ENCODE measurements at regions not wholly inside any gene's neighbourhood (a gene's known extent, or its start where the extent isn't known, plus 50 kb on each side); places are given as distances from the start of the nearest gene placed in this dataset.
A peak's percentile ranks its signal among the peaks of the same experiment; 100 is the strongest.
"Not testable (repeated sequence)": the region's sequence is repeated elsewhere in the genome, so short reads cannot be mapped to it uniquely, and the experiment has no call there.

- no peak for DNase-seq
These were observed 54.0 kb upstream of the ANKRD28 start for GRCh38 chr3:15851735-15852134.

DNA sequence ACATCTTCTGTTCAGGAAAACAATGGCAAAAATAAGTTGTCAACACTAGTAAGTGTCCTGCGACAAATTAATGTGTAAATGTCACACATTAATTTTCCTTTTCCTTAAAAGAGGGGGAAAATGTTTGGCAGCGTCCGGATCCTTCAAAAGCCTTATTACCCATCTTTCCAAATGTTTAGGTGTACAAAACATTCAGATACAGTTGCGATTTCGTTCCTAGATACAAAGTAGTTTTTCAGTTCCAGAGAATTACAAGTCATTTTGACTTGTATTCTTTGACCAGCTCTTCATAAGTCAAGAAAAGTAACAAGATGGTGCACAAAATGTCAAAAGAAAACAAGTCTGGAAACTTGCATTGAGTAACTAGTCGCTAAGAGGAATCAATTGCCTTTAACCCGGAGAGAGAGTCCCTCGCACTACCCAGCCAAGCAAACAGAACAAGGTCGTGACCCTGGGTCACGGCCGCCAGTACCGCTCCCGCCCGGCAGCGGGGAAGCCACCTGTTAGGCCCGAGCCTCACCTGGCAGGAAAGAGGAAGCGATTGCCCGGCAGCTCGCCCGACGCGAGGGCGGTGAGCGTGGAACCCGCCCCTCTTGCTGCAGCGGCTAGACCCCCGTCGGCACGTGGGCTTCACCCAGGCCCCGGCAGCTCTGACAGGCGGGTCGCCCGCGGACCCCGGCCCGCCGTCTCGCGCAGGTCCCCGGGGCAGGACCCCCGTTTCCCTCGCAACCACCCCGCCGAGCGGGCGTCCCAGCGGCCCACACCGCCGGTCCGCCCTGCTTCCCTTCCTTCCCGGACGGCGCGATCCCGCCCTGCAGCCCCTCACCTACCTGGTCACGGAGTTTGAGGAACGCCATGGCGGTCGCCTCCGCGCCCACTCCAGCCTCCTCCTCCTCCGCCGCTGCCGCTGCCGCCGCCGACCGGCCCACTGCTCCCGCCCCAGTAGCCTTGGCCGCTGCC, 61.0 kb upstream of the ANKRD28 start:
- DNase-seq = no peak

DNA sequence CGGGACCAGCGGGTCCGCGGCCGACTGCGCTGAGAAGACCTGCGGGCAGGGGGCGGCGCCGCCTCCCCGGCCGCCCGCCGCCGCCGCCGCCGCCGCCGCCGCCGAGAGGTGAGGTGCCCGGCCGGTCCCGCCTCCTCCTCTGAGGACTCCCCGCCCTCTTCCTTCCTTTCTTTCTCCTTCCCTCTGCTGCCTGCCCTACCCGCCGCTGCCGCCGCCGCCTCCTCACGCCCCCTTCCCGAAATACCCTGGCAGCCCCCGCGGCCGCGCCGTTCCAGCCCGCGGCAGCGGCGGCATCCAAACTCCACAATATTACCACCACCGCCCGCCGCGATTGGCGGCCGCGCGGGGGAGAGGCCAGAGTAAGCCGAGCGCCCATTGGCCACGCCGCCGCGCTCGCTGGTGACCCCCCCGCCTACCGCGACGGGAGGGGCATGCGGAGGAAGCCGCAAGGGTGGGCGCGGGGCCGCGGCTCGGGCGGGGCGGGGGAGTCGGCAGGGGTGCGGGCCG, 61.8 kb upstream of the ANKRD28 start:
- DNase-seq = peak; percentile 30

- peak; percentile 43 for DNase-seq
These were observed 62.5 kb upstream of the ANKRD28 start for GRCh38 chr3:15860014-15860934.

DNA sequence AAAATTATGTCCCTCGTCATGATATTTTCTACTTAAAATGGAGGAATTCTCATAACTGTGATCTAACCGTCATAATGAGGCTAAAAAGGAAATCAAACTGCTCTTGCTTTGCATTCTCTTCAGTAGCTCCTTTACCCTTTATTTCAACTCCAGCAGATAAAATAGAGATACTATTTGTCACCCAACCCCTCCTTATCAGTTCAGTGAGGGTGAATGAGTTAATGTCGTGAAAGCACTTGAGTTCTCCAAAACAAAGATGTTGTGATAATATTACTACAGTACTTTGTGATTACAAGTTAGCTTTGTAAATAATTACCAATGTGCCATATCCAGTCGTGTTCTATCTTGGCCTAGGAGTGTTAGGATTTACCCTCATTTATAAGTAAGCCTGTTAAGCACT, 63.4 kb upstream of the ANKRD28 start:
- DNase-seq = no peak

DNA sequence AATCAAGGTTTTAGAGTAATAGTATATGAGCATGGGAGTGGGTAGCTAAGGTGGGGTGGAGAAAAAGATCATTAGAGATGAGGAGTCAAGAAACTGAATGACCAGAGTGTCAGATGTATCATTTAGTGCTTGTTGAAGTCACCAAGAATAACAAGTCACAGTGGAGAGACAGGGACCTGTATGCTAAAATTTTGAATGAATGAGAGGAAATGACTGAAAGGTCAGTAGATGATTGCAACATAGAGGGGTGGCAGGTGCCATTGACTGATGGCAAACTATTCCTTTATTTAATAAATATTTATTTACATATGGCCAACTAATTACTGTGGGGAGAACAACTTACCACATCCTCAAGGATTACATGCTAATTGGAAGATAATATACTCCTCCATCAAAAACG, 75.0 kb upstream of the ANKRD28 start:
- DNase-seq = no peak

- DNase-seq = no peak
These were observed 75.6 kb upstream of the ANKRD28 start for GRCh38 chr3:15873415-15873814.

DNA sequence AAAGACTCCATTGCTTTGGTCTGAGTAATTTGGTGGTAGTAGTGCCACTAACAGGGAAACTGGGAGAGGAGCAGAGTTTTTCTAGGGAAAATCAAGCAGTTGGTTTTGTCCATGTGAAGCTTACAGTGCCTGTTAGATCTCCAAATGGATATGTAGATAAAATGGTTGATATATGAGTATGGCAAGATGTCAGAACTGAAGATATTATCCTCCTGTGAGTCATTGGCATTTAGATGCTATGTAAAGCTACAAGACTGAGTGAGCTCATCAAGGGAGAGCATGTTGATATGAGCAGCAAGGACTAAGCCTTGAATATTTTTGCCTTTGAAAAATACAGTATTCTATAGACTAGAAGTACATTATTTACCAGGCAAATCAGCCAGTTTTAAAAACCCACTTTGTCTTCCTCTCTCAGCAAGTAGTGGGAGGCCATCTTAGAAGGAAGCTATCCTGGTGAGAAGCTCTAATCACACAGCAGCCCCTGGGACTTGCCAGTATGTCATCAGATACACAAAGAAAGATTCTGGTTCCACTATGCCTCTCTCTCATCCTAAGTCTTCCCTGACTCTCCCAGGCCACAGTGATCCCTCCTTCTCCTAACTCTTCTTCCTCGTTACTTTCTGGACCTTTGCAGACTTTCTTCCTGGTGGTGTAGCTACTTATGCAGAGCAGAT, 77.4 kb upstream of the ANKRD28 start:
- no peak for DNase-seq

DNA sequence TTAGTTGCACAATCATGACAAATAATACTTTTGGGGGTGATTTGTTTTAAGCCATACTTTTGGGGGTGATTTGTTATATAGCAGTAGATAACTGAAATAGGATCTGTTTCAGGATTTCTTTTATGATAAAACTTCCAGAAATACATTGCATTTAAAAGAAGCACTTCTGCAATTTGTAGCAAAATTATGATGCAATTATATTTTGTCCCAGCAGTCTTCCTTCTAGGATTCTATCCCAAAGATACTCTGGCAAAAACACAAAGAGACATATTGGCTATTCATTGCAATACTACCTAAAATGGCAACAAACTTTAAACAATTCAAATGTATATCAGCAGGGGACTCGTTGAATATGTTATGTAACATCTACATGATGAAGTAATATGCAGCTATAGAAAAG, 78.9 kb upstream of the ANKRD28 start:
- DNase-seq = no peak

DNA sequence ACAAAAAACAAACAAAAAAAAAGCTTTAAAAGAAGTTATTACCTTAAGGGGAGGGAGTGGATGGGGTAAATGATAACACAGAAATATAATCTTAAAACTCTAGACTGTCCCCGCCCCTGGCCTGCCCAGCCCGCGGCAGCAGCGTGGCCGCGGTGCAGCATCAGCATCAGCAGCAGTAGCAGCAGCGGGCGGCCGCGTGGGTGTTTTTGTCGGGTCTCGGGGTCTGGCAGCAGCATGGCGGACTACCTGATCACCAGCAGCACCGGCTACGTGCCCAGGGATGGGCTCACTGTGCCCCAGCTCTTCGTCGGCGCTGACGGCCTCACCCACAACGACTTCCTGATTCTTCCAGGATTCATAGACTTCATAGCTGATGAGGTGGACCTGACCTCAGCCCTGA, 80.0 kb upstream of the ANKRD28 start:
- DNase-seq = no peak

DNA sequence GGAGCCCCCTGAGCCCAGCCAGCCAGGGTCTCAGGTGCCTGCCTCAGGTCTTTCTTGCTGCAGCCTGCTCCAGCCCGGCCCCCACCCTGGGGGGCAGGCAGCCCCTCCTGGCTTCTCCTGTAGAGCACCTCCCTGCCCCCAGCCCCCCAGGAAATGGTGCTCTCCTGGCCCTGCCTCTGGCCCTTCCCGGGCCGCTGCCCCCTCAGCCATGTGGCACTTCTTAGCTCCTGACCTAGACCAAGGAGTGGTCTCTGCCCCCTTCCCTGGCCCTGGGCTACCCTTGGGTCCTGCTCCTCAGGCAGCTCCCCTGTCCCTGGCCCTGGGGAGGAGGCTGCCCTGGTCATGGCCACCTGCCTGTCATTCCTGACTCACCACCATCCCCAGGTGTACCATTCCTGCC, 82.0 kb upstream of the ANKRD28 start:
- not testable (repeated sequence) for DNase-seq

- DNase-seq = no peak
These were observed 84.8 kb upstream of the ANKRD28 start for GRCh38 chr3:15882577-15882976.

DNA sequence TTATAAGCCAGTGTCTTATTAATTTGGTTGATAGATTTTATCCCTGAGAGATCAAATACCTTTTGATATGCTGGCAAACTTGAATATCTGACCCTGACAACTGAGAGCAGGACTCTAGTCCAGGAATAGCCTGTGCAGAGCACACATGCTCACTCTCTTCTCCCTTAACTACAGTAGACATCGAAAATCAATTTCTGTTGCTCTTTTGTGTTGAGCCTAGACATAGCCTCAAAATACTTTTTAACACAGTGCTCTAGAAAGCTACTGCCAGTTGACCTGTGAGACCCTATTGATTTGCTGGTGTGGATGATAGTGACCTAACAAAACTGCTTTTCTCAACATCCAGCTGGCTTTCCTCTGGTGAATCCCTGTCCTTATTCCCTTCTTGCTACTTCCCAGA, 86.4 kb upstream of the ANKRD28 start:
- DNase-seq = no peak

GRCh38 chr3:15886521-15886920, 88.7 kb upstream of the ANKRD28 start:
- no peak for DNase-seq

DNA sequence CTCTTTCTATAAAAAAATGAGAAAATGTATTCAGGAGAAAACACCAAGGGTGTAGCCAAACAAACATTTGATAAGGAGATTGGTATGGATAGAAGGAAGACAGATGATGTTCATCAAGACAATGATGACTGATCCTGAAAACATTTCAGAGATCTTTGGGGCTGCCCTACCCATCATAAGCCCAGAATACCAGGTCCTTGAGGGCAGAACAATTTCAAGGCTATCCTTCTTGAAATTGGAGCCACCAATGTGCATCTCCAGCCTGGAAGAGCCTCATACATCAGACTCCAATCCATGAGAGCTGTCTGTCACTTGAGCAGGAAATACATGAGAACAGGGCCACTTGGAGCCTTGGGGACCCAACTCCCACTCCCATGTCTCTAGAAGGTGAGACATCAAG, 89.5 kb upstream of the ANKRD28 start:
- no peak for DNase-seq

DNA sequence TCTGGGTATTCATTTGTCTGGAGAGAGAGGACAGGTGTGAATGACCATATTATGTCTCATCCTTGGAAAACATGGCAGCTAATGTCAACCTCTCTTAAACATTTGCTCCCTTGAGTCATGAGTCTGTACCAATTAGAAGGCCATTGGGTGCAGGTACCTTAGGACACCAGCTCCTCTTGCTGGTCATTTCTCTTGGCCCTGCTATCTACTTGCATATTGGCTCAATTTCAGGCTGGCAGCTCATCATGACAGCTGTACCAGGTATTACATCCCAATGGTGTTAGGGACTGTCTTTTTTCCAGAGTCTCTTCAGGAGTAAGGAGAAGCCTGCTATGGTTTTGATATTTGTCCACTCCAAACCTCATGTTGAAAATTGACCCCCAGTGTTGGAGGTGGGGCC, 92.2 kb upstream of the ANKRD28 start:
- no peak for DNase-seq

GRCh38 chr3:15892311-15893227, 94.8 kb upstream of the ANKRD28 start:
- no peak for DNase-seq

DNA sequence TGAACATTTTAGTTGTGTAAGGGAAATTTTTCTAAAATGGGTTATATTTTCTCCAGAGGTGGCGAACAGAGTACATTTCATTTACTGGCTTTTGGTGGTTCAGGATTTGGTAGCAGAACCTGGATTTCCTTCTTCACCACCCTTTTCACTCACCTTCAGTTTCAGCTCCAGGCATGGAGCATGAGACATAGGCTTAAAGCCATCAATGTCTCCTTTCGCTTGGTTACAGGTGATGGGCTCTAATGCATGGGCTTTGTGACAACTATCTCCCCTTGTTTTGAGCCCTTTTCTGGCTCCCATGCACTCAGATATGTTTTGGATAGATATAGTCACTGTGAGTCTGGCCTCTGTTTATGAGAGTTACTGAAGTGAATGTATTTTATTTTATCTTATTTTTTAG, 96.6 kb upstream of the ANKRD28 start:
- DNase-seq = no peak

DNA sequence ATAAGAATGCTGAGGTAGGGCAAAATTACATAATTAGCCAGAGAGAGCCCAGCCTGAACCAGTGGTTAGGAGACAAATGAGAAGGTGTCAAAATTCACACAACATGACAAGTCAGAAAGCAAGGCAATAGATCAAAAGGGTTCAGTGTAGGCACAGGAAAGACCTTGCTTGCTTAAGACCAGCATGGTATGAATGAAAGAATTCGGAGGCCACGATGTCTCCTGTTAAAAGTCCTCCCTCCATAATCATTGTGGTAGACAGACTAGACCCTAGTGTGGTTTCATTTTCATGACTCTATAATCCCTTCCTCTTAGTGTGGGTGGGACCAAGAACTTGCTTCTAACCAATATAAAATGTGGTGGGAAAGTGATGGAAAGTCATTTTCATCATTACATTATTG, 98.7 kb upstream of the ANKRD28 start:
- no peak for DNase-seq

- DNase-seq = no peak
These were observed 101.6 kb upstream of the ANKRD28 start for GRCh38 chr3:15899388-15899787.

DNA sequence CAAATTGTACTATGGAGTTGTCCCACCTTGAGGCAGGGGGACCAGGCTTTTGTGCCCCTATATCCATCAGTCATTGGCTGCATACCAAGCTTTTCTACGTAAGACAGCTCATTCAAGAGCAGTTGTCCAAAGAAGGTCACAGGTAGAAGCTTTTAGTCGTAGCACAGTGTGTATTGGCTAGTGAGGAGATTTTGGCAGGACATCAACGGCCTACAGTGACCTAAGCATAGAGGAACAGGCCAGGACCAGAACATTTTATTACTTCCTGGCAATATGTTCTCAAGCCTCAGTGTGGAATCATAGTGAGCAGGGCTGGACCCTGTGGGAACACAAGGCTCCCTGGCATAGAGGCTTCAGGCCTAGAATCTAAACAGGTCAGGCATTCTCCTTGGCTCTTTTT, 105.4 kb upstream of the ANKRD28 start:
- DNase-seq = no peak

Data from GOT3 (cell line).